Liver (tissue), 8 donors: ENCODE measurements at regions not wholly inside any gene's neighbourhood (a gene's known extent, or its start where the extent isn't known, plus 50 kb on each side); places are given as distances from the start of the nearest gene placed in this dataset.

Experiments used
- DNase-seq: peaks from one replicate; pipeline ENCODE4 v3.0.0-alpha.2; 2017; ENCODE audit warnings: low spot score
- H3K27ac ChIP-seq, 2 donors: one replicate each; pipeline ENCODE4 v1.7.0; 2013; ENCODE audit warnings: inconsistent platforms in 2 of 2, low read length in 2 of 2, control low read depth in 1 of 2, low read depth in 1 of 2, mild to moderate bottlenecking in 1 of 2
- H3K27me3 ChIP-seq, 4 donors: one replicate each; pipeline versions ENCODE4 v1.6.1 to v1.7.0; 2013; ENCODE audit warnings: low read length in 3 of 4, inconsistent platforms in 1 of 4, mild to moderate bottlenecking in 1 of 4, moderate library complexity in 1 of 4; ENCODE audit not compliant: control insufficient read depth in 4 of 4, insufficient read depth in 4 of 4
- H3K36me3 ChIP-seq, 4 donors: one replicate each; pipeline versions ENCODE4 v1.6.1 to v1.7.0; 2013; ENCODE audit warnings: low read length in 3 of 4, mild to moderate bottlenecking in 3 of 4, low read depth in 1 of 4, moderate library complexity in 1 of 4; ENCODE audit not compliant: control insufficient read depth in 4 of 4, insufficient read depth in 3 of 4
- H3K4me1 ChIP-seq, 4 donors: one replicate each; pipeline versions ENCODE4 v1.6.1 to v1.7.0; 2013; ENCODE audit warnings: low read length in 3 of 4, mild to moderate bottlenecking in 3 of 4, moderate library complexity in 1 of 4; ENCODE audit not compliant: control insufficient read depth in 4 of 4, insufficient read depth in 4 of 4
- H3K4me3 ChIP-seq, 3 donors: one replicate each; pipeline versions ENCODE4 v1.6.1 to v1.7.0; 2013; ENCODE audit warnings: low read length in 3 of 3, control low read depth in 1 of 3, low read depth in 1 of 3, mild to moderate bottlenecking in 1 of 3
- H3K9ac ChIP-seq, 2 donors: one replicate each; pipeline ENCODE4 v1.7.0; 2013; ENCODE audit warnings: low read length in 2 of 2, mild to moderate bottlenecking in 2 of 2, moderate library complexity in 2 of 2, control low read depth in 1 of 2, low read depth in 1 of 2
- H3K9me3 ChIP-seq, 4 donors: one replicate each; pipeline versions ENCODE4 v1.6.1 to v1.7.0; 2013; ENCODE audit warnings: low read length in 3 of 4; ENCODE audit not compliant: control insufficient read depth in 4 of 4
- EGR1 ChIP-seq, 2 donors: IDR thresholded peaks; 2 replicates each; pipeline ENCODE4 v1.6.1; 2016 to 2018; ENCODE audit warnings: antibody characterized with exemption in 2 of 2, low read depth in 2 of 2
- FOXA1 ChIP-seq: IDR thresholded peaks from 2 replicates; pipeline ENCODE4 v1.6.1; 2016; ENCODE audit warnings: antibody characterized with exemption
- FOXA2 ChIP-seq: IDR thresholded peaks from 2 replicates; pipeline ENCODE4 v1.6.1; 2016; ENCODE audit warnings: antibody characterized with exemption
- GABPA ChIP-seq, 2 donors: IDR thresholded peaks in 1 of 2; conservative IDR thresholded peaks in 1 of 2; 2 replicates each; pipeline ENCODE4 v1.6.1; 2016; ENCODE audit warnings: antibody characterized with exemption in 2 of 2, mild to moderate bottlenecking in 1 of 2, moderate library complexity in 1 of 2
- HNF4A ChIP-seq, 2 donors: conservative IDR thresholded peaks; 2 replicates each; pipeline ENCODE4 v1.6.1; 2016; ENCODE audit warnings: antibody characterized with exemption in 2 of 2, mild to moderate bottlenecking in 2 of 2
- HNF4G ChIP-seq: IDR thresholded peaks from 2 replicates; pipeline ENCODE4 v1.6.1; 2016; ENCODE audit warnings: antibody characterized with exemption
- JUND ChIP-seq, 2 donors: IDR thresholded peaks; 2 replicates each; pipeline ENCODE4 v1.6.1; 2016; ENCODE audit warnings: antibody characterized with exemption in 2 of 2
- RAD21 ChIP-seq, 2 donors: IDR thresholded peaks; 2 replicates each; pipeline ENCODE4 v1.6.1; 2016; ENCODE audit warnings: antibody characterized with exemption in 2 of 2, mild to moderate bottlenecking in 2 of 2
- RXRA ChIP-seq, 2 donors: IDR thresholded peaks; 2 replicates each; pipeline ENCODE4 v1.6.1; 2017 to 2018; ENCODE audit warnings: antibody characterized with exemption in 2 of 2, mild to moderate bottlenecking in 1 of 2
- SP1 ChIP-seq: IDR thresholded peaks from 2 replicates; pipeline ENCODE4 v1.6.1; 2018; ENCODE audit warnings: antibody characterized with exemption, mild to moderate bottlenecking
- TAF1 ChIP-seq: conservative IDR thresholded peaks from 2 replicates; pipeline ENCODE4 v1.6.1; 2016; ENCODE audit warnings: antibody characterized with exemption, mild to moderate bottlenecking
- WGBS: extraction: QIAGEN DNeasy Blood & Tissue Kit; methylation state at CpG from one replicate; pipeline ENCODE4 v1.1.7; 2013; 5-methylcytosine and 5-hydroxymethylcytosine counted together
- TF ChIP-seq, protein P1 (sequence below): IDR thresholded peaks from 2 replicates; pipeline ENCODE4 v1.6.1; 2016; ENCODE audit warnings: antibody characterized with exemption
- TF ChIP-seq, protein P2 (sequence below): IDR thresholded peaks from 2 replicates; pipeline ENCODE4 v1.6.1; 2016; ENCODE audit warnings: antibody characterized with exemption
- TF ChIP-seq, protein P3 (sequence below): fragments of 150-350 bp; IDR thresholded peaks from 2 replicates; pipeline ENCODE4 v1.5.1; 2017; ENCODE audit warnings: improper control_type of control experiment, low read depth, low read length; ENCODE audit not compliant: missing input control
- TF ChIP-seq, protein P4 (sequence below): IDR thresholded peaks from 2 replicates; pipeline ENCODE4 v1.6.1; 2016; ENCODE audit warnings: antibody characterized with exemption
- TF ChIP-seq, protein P5 (sequence below): IDR thresholded peaks from 2 replicates; pipeline ENCODE4 v1.6.1; 2016; ENCODE audit warnings: antibody characterized with exemption, mild to moderate bottlenecking
- donor health status: healthy.
- donor health status: healthy.
- donor health status: healthy.
- donor health status: healthy.
- donor health status: healthy.

DNA sequence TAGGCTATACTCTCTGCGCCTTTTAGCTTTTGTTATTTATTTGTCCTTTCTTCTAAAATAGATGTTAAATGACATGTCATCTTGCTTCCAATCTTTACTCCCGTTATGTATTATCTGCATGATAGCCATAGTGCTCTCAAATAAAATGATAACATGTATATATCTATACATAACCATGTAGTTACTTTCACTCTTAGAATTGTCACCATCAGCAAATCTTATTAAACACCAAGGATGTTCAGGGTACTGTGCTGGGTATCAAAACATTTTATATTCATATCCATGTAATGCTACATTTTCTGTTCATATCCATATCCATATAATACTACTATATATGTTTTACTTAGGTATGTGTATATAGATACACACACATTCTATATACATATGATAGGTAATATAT is 176.4 kb upstream of the CHST9 start:
- Histone ChIP-seq H3K27me3 (no peaks in the 10 kb centered on the region), H3K4me3 (no peak overlapping the region), H3K9ac (no peak overlapping the region), H3K4me1 (no peaks in the 10 kb centered on the region), H3K36me3 (no peaks in the 10 kb centered on the region), H3K27ac (no peak overlapping the region), H3K9me3 (no peaks in the 10 kb centered on the region)
- no peak for TF ChIP-seq HNF4A (conservative IDR thresholded peaks at IDR 0.05)
- DNase-seq: no peak
- WGBS: 88% methylated on average over 2 of the region's 2 CpGs

DNA sequence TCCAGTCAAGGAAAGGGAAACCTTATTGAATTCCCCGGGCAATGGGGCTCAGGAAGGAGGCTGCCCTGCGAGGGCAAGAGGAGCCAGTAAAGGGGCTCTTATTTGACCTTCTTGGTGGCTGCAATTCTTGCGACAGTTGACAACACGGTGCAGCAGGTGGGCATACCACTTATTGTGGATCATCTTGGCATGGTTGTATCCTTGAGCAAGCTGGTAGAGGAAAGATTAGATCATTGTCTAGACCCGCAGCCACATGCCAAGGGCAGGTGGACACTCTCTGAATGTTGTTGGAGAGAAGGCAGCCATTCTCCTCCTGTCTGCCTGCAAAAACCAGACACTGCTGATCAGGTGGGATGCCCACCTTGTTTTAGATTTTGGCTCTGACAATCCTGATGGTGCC is 170.2 kb upstream of the CHST9 start:
- Histone ChIP-seq H3K27ac (no peak overlapping the region), H3K27me3 (no peaks in the 10 kb centered on the region), H3K9ac (no peak overlapping the region), H3K36me3 (no peaks in the 10 kb centered on the region), H3K4me3 (no peak overlapping the region), H3K4me1 (no peaks in the 10 kb centered on the region), H3K9me3 (no peaks in the 10 kb centered on the region)
- DNase-seq: no peak
- TF ChIP-seq FOXA1 (no peak), EGR1 (IDR thresholded peaks at IDR 0.05; ENCODE audit: low read depth in 2 of 2) (no peak), RXRA (IDR thresholded peaks at IDR 0.05) (no peak), GABPA (IDR thresholded peaks at IDR 0.05 in 1 of 2, conservative IDR thresholded peaks at IDR 0.05 in 1 of 2) (no peak), JUND (IDR thresholded peaks at IDR 0.05) (no peak)
- 89% methylated on average over 5 of the region's 5 CpGs for WGBS

DNA sequence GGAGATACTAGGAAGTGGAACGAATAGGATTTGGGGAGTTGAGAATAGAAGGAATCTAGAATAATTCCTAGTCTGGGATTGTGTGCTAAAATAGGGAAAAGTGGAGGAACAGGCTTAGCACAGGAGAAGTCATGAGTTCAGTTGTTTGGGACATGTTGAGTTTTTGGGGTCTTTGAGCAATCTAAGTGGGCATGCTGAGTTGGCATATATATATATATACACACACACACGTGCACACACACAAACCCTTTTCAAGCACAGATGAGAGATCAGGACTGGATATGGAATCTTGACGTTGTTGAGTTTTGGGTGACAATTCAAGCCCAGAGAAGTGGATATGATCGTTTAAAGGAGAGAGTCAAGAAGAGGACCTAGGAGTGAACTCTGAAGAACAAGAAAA is 168.2 kb upstream of the CHST9 start:
- H3K36me3 ChIP-seq: no peaks in the 10 kb centered on the region
- WGBS: 76% methylated on average over 4 of the region's 4 CpGs
- H3K4me1 ChIP-seq: no peaks in the 10 kb centered on the region

More for the DNA sequence above, 168.2 kb upstream of the CHST9 start:
- Histone ChIP-seq H3K9me3 (no peaks in the 10 kb centered on the region), H3K27ac (no peak overlapping the region), H3K27me3 (no peaks in the 10 kb centered on the region), H3K9ac (no peak overlapping the region), H3K4me3 (no peak overlapping the region)
- no peak for DNase-seq
- no peak for TF ChIP-seq JUND (IDR thresholded peaks at IDR 0.05)
- TF ChIP-seq HNF4A (conservative IDR thresholded peaks at IDR 0.05): no peak
- no peak for TF ChIP-seq GABPA (IDR thresholded peaks at IDR 0.05 in 1 of 2, conservative IDR thresholded peaks at IDR 0.05 in 1 of 2)
- TF ChIP-seq FOXA2: no peak
- no peak for TF ChIP-seq RAD21 (IDR thresholded peaks at IDR 0.05)
- TF ChIP-seq, protein P1, sequence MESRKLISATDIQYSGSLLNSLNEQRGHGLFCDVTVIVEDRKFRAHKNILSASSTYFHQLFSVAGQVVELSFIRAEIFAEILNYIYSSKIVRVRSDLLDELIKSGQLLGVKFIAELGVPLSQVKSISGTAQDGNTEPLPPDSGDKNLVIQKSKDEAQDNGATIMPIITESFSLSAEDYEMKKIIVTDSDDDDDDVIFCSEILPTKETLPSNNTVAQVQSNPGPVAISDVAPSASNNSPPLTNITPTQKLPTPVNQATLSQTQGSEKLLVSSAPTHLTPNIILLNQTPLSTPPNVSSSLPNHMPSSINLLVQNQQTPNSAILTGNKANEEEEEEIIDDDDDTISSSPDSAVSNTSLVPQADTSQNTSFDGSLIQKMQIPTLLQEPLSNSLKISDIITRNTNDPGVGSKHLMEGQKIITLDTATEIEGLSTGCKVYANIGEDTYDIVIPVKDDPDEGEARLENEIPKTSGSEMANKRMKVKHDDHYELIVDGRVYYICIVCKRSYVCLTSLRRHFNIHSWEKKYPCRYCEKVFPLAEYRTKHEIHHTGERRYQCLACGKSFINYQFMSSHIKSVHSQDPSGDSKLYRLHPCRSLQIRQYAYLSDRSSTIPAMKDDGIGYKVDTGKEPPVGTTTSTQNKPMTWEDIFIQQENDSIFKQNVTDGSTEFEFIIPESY: no peak
- no peak for TF ChIP-seq HNF4G
- TF ChIP-seq, protein P2, sequence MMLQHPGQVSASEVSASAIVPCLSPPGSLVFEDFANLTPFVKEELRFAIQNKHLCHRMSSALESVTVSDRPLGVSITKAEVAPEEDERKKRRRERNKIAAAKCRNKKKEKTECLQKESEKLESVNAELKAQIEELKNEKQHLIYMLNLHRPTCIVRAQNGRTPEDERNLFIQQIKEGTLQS: no peak
- TF ChIP-seq EGR1 (IDR thresholded peaks at IDR 0.05; ENCODE audit: low read depth in 2 of 2): no peak
- TF ChIP-seq, protein P3, sequence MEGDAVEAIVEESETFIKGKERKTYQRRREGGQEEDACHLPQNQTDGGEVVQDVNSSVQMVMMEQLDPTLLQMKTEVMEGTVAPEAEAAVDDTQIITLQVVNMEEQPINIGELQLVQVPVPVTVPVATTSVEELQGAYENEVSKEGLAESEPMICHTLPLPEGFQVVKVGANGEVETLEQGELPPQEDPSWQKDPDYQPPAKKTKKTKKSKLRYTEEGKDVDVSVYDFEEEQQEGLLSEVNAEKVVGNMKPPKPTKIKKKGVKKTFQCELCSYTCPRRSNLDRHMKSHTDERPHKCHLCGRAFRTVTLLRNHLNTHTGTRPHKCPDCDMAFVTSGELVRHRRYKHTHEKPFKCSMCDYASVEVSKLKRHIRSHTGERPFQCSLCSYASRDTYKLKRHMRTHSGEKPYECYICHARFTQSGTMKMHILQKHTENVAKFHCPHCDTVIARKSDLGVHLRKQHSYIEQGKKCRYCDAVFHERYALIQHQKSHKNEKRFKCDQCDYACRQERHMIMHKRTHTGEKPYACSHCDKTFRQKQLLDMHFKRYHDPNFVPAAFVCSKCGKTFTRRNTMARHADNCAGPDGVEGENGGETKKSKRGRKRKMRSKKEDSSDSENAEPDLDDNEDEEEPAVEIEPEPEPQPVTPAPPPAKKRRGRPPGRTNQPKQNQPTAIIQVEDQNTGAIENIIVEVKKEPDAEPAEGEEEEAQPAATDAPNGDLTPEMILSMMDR: no peak
- TF ChIP-seq, protein P4, sequence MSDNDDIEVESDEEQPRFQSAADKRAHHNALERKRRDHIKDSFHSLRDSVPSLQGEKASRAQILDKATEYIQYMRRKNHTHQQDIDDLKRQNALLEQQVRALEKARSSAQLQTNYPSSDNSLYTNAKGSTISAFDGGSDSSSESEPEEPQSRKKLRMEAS: no peak
- TF ChIP-seq FOXA1: no peak
- TF ChIP-seq, protein P5, sequence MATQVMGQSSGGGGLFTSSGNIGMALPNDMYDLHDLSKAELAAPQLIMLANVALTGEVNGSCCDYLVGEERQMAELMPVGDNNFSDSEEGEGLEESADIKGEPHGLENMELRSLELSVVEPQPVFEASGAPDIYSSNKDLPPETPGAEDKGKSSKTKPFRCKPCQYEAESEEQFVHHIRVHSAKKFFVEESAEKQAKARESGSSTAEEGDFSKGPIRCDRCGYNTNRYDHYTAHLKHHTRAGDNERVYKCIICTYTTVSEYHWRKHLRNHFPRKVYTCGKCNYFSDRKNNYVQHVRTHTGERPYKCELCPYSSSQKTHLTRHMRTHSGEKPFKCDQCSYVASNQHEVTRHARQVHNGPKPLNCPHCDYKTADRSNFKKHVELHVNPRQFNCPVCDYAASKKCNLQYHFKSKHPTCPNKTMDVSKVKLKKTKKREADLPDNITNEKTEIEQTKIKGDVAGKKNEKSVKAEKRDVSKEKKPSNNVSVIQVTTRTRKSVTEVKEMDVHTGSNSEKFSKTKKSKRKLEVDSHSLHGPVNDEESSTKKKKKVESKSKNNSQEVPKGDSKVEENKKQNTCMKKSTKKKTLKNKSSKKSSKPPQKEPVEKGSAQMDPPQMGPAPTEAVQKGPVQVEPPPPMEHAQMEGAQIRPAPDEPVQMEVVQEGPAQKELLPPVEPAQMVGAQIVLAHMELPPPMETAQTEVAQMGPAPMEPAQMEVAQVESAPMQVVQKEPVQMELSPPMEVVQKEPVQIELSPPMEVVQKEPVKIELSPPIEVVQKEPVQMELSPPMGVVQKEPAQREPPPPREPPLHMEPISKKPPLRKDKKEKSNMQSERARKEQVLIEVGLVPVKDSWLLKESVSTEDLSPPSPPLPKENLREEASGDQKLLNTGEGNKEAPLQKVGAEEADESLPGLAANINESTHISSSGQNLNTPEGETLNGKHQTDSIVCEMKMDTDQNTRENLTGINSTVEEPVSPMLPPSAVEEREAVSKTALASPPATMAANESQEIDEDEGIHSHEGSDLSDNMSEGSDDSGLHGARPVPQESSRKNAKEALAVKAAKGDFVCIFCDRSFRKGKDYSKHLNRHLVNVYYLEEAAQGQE: no peak
- no peak for TF ChIP-seq TAF1
- no peak for TF ChIP-seq SP1
